ENCODE measurements at regions not wholly inside any gene's neighbourhood (a gene's known extent, or its start where the extent isn't known, plus 50 kb on each side); places are given as distances from the start of the nearest gene placed in this dataset.

DNA sequence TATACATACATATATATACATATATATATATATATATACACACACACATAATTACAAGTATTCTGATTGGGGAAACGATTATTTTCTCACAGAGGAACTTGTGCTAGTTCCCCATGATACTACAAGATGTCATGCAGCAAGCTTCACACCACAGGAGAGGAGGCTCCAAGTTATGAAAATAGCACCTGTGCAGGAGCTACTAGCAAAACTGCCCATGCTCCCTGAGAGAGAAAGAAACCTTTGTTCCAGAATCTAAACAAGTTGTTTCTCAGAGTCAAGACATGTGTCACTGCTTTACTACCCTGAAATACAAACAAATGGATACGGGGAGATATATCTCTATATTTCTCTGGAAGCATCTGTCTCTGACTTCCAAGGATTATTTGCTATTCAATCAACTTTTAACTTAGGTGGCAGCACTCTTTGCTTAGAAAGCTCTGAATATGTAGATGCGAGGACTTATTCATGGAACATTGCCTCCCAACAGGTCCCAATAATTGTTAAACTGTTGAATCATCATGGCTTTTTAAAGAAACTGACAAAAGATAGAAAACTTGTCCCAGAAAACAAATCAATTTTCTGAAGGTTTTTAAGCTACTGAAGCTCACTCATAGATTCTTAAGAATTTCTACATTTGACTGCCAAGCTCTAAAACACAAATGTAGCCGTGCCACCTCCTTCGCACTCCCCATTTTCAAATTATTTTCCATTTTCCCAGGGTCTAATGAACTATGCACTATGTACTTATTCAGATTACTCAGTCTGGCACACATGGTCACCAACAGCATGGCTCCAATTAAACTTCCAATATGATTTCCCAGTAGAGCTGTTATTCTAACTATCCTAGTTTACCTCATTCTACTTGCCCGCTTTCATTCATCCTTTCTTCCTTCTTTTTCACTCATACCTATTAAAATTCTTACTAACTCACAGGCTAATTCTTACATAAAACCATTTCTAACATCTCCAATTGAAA lies 929.1 kb downstream of the LTN1 start:
- TF ChIP-seq, protein P1, sequence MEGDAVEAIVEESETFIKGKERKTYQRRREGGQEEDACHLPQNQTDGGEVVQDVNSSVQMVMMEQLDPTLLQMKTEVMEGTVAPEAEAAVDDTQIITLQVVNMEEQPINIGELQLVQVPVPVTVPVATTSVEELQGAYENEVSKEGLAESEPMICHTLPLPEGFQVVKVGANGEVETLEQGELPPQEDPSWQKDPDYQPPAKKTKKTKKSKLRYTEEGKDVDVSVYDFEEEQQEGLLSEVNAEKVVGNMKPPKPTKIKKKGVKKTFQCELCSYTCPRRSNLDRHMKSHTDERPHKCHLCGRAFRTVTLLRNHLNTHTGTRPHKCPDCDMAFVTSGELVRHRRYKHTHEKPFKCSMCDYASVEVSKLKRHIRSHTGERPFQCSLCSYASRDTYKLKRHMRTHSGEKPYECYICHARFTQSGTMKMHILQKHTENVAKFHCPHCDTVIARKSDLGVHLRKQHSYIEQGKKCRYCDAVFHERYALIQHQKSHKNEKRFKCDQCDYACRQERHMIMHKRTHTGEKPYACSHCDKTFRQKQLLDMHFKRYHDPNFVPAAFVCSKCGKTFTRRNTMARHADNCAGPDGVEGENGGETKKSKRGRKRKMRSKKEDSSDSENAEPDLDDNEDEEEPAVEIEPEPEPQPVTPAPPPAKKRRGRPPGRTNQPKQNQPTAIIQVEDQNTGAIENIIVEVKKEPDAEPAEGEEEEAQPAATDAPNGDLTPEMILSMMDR (IDR thresholded peaks at IDR 0.05), result no peak
- TF ChIP-seq POLR2A (IDR thresholded peaks at IDR 0.05), result no peak
- TF ChIP-seq POLR2AphosphoS5 (IDR thresholded peaks at IDR 0.05), result no peak
- TF ChIP-seq EP300 (IDR thresholded peaks at IDR 0.05), result no peak
